H9 (cell line): ENCODE measurements at regions not wholly inside any gene's neighbourhood (a gene's known extent, or its start where the extent isn't known, plus 50 kb on each side); places are given as distances from the start of the nearest gene placed in this dataset.

ENCODE experiments used
- DNase-seq: peaks from one replicate; pipeline ENCODE4 v3.0.0-alpha.2; 2017
- H2AFZ ChIP-seq: one replicate; pipeline ENCODE4 v1.6.1; 2013; ENCODE audit warnings: mild to moderate bottlenecking, low read length, control low read depth, moderate library complexity
- H2AK5ac ChIP-seq: 2 replicates; pipeline ENCODE4 v1.6.1; 2013; ENCODE audit warnings: low read length, control low read depth, mixed read lengths; ENCODE audit not compliant: insufficient read length
- H2BK120ac ChIP-seq: one replicate; pipeline ENCODE4 v1.6.1; 2013; ENCODE audit warnings: low read depth, mild to moderate bottlenecking, low read length, control low read depth, inconsistent platforms; ENCODE audit not compliant: poor library complexity, severe bottlenecking
- H2BK12ac ChIP-seq: 2 replicates; pipeline ENCODE4 v1.6.1; 2013; ENCODE audit warnings: low read length, control low read depth, mixed read lengths, low read depth; ENCODE audit not compliant: insufficient read length
- H2BK15ac ChIP-seq: 2 replicates; pipeline ENCODE4 v1.6.1; 2013; ENCODE audit warnings: low read depth, low read length, control low read depth
- H2BK20ac ChIP-seq: one replicate; pipeline ENCODE4 v1.6.1; 2013; ENCODE audit warnings: low read depth, mild to moderate bottlenecking, low read length, control low read depth, inconsistent platforms; ENCODE audit not compliant: poor library complexity, severe bottlenecking
- H2BK5ac ChIP-seq: 2 replicates; pipeline ENCODE4 v1.6.1; 2013; ENCODE audit warnings: low read length, control low read depth, mixed read lengths; ENCODE audit not compliant: insufficient read length
- H3K14ac ChIP-seq: 2 replicates; pipeline ENCODE4 v1.6.1; 2013; ENCODE audit warnings: low read length, control low read depth; ENCODE audit not compliant: insufficient read depth
- H3K18ac ChIP-seq: 2 replicates; pipeline ENCODE4 v1.6.1; 2013; ENCODE audit warnings: low read depth, mild to moderate bottlenecking, mixed read lengths, low read length, control low read depth; ENCODE audit not compliant: insufficient read length
- H3K23ac ChIP-seq: 2 replicates; pipeline ENCODE4 v1.6.1; 2013; ENCODE audit warnings: low read length, control low read depth, mixed read lengths, low read depth; ENCODE audit not compliant: insufficient read length
- H3K23me2 ChIP-seq: 2 replicates; pipeline ENCODE4 v1.6.1; 2013; ENCODE audit warnings: low read depth, mild to moderate bottlenecking, mixed read lengths, low read length, control low read depth; ENCODE audit not compliant: insufficient read length, poor library complexity, severe bottlenecking
- H3K27ac ChIP-seq: 2 replicates; pipeline ENCODE4 v1.5.1; 2013; ENCODE audit warnings: low read length, control low read depth, mixed read lengths, low read depth; ENCODE audit not compliant: insufficient read length
- H3K27me3 ChIP-seq: 2 replicates; pipeline ENCODE4 v1.6.1; 2013; ENCODE audit warnings: low read length, control low read depth, inconsistent platforms; ENCODE audit not compliant: insufficient read depth
- H3K4ac ChIP-seq: 2 replicates; pipeline ENCODE4 v1.6.1; 2013; ENCODE audit warnings: low read depth, mild to moderate bottlenecking, control low read depth, inconsistent platforms, low read length, moderate library complexity
- H3K4me1 ChIP-seq: 2 replicates; pipeline ENCODE4 v1.6.1; 2013; ENCODE audit warnings: low read length, control low read depth, inconsistent platforms; ENCODE audit not compliant: insufficient read depth
- H3K4me2 ChIP-seq: 2 replicates; pipeline ENCODE4 v1.6.1; 2013; ENCODE audit warnings: low read length, control low read depth, mixed read lengths; ENCODE audit not compliant: insufficient read length, insufficient read depth
- H3K56ac ChIP-seq: 2 replicates; pipeline ENCODE4 v1.6.1; 2013; ENCODE audit warnings: low read depth, mild to moderate bottlenecking, mixed read lengths, low read length, control low read depth; ENCODE audit not compliant: insufficient read length
- H3K79me1 ChIP-seq: 2 replicates; pipeline ENCODE4 v1.6.1; 2013; ENCODE audit warnings: low read depth, mild to moderate bottlenecking, moderate library complexity, low read length, control low read depth, inconsistent platforms; ENCODE audit not compliant: insufficient read depth, poor library complexity, severe bottlenecking
- H3K79me2 ChIP-seq: 2 replicates; pipeline ENCODE4 v1.6.1; 2013; ENCODE audit warnings: low read length, control low read depth, inconsistent platforms; ENCODE audit not compliant: insufficient read depth
- H3K9ac ChIP-seq: 2 replicates; pipeline ENCODE4 v1.6.1; 2013; ENCODE audit warnings: low read length, control low read depth, mixed read lengths; ENCODE audit not compliant: insufficient read length; ENCODE audit errors: extremely low read depth
- H3K9me3 ChIP-seq: one replicate; pipeline ENCODE4 v1.6.1; 2013; ENCODE audit warnings: low read depth, low read length, inconsistent platforms; ENCODE audit not compliant: control insufficient read depth
- H3T11ph ChIP-seq: one replicate; pipeline ENCODE4 v1.6.1; 2013; ENCODE audit warnings: mild to moderate bottlenecking, low read length, control low read depth, inconsistent platforms
- H4K20me1 ChIP-seq: one replicate; pipeline ENCODE4 v1.6.1; 2013; ENCODE audit not compliant: control insufficient read depth, insufficient read length, insufficient read depth
- H4K5ac ChIP-seq: 2 replicates; pipeline ENCODE4 v1.6.1; 2013; ENCODE audit warnings: low read depth, mild to moderate bottlenecking, mixed read lengths, low read length, control low read depth; ENCODE audit not compliant: insufficient read length
- H4K8ac ChIP-seq: replicated peaks from 2 replicates; pipeline ENCODE4 v1.6.1; 2013; ENCODE audit warnings: low read length, control low read depth, mixed read lengths, low read depth; ENCODE audit not compliant: insufficient read length
- H4K91ac ChIP-seq: 2 replicates; pipeline ENCODE4 v1.6.1; 2013; ENCODE audit warnings: low read depth, mild to moderate bottlenecking, moderate library complexity, mixed read lengths, low read length, control low read depth; ENCODE audit not compliant: insufficient read length
- H3K27ac Mint-ChIP-seq, 3 experiments: 2 replicates in 2 of 3; 3 replicates in 1 of 3; pipeline ENCODE4 v1.8.0; 2020 to 2021; ENCODE audit warnings: mixed read lengths in 3 of 3, mild to moderate bottlenecking in 1 of 3, moderate library complexity in 1 of 3
- H3K27me3 Mint-ChIP-seq: 2 replicates; pipeline ENCODE4 v1.8.0; 2021; ENCODE audit warnings: low read depth, mild to moderate bottlenecking, moderate library complexity, mixed read lengths
- H3K36me3 Mint-ChIP-seq, 3 experiments: 2 replicates in 2 of 3; 3 replicates in 1 of 3; pipeline ENCODE4 v1.8.0; 2020 to 2021; ENCODE audit warnings: low read depth in 3 of 3, mixed read lengths in 3 of 3; ENCODE audit not compliant: insufficient read depth in 1 of 3
- H3K4me1 Mint-ChIP-seq, 2 experiments: 2 replicates each; pipeline ENCODE4 v1.8.0; 2020; ENCODE audit warnings: mixed read lengths in 2 of 2
- H3K4me3 Mint-ChIP-seq, 2 experiments: 2 replicates in 1 of 2; 3 replicates in 1 of 2; pipeline ENCODE4 v1.8.0; 2020 to 2021; ENCODE audit warnings: mild to moderate bottlenecking in 2 of 2, mixed read lengths in 2 of 2, moderate library complexity in 1 of 2
- H3K9me3 Mint-ChIP-seq, 2 experiments: 2 replicates in 1 of 2; 3 replicates in 1 of 2; pipeline ENCODE4 v1.8.0; 2020; ENCODE audit warnings: mild to moderate bottlenecking in 2 of 2, mixed read lengths in 2 of 2, moderate library complexity in 1 of 2
- CTCF ChIP-seq: fragments of 200-600 bp; sonication (generic); conservative IDR thresholded peaks from 3 replicates; pipeline ENCODE4 v1.8.0; 2021; ENCODE audit warnings: antibody characterized with exemption, mild to moderate bottlenecking
- WGBS: extraction: QIAGEN DNeasy Blood & Tissue Kit; methylation state at CpG from one replicate; pipeline ENCODE4 v1.1.7; 2013; ENCODE audit warnings: missing lambda C conversion rate, low lambda C conversion rate, mixed read lengths; ENCODE audit not compliant: insufficient read length; ENCODE audit errors: extremely low coverage; 5-methylcytosine and 5-hydroxymethylcytosine counted together

GRCh38 chr16:16868727-16869126 is 489.8 kb downstream of the NPIPA7 start:
- H3K56ac ChIP-seq: no peak overlapping the region
- Mint-ChIP-seq H3K4me3 (peak overlapping the region; percentile 19 to 26; a peak in 2 of 5 replicates), H3K4me1 (peaks cover 26 to 29% of the 10 kb centered on the region in 2 experiments), H3K27me3 (peaks cover 2% of the 10 kb centered on the region; the same call in 1 of the 2 replicates), H3K9me3 (0 out of 5 replicates have a peak, but pooled peaks cover 0 to 3% of the 10 kb centered on the region in 2 experiments), H3K27ac (peak overlapping the region; percentile 52 to 97 (median 93)), H3K36me3 (no peaks in the 10 kb centered on the region)
- H3K14ac ChIP-seq: no peak overlapping the region
- no peak overlapping the region for H3K9ac ChIP-seq
- no peak overlapping the region for H3K23ac ChIP-seq
- WGBS: no CpG with 5 or more reads among the region's 2 CpGs
- peak overlapping the region; percentile 23 for H3K4me2 ChIP-seq
- H3K27ac ChIP-seq: peak overlapping the region; percentile 82
- DNase-seq: peak; percentile 37
- no peak overlapping the region for H2BK5ac ChIP-seq
- peaks cover 11% of the 10 kb centered on the region for H3K4me1 ChIP-seq
- TF ChIP-seq CTCF: no peak
- H2BK20ac ChIP-seq: no peak overlapping the region
- no peak overlapping the region for H2AK5ac ChIP-seq
- H4K91ac ChIP-seq: no peak overlapping the region
- no peak overlapping the region for H4K8ac ChIP-seq
- H3K9me3 ChIP-seq: no peaks in the 10 kb centered on the region
- no peak overlapping the region for H2BK12ac ChIP-seq
- no peak overlapping the region for H3K18ac ChIP-seq
- H3K79me2 ChIP-seq: no peaks in the 10 kb centered on the region
- H3K27me3 ChIP-seq: no peaks in the 10 kb centered on the region
- H4K5ac ChIP-seq: no peak overlapping the region
- H3K79me1 ChIP-seq: no peaks in the 10 kb centered on the region
- H2BK15ac ChIP-seq: no peak overlapping the region
- H4K20me1 ChIP-seq: no peaks in the 10 kb centered on the region
- no peaks in the 10 kb centered on the region for H3K23me2 ChIP-seq
- no peak overlapping the region for H3T11ph ChIP-seq
- no peak overlapping the region for H3K4ac ChIP-seq
- H2AFZ ChIP-seq: no peak overlapping the region
- H2BK120ac ChIP-seq: no peak overlapping the region
